ENCODE measurements at regions not wholly inside any gene's neighbourhood (a gene's known extent, or its start where the extent isn't known, plus 50 kb on each side); places are given as distances from the start of the nearest gene placed in this dataset.

DNA sequence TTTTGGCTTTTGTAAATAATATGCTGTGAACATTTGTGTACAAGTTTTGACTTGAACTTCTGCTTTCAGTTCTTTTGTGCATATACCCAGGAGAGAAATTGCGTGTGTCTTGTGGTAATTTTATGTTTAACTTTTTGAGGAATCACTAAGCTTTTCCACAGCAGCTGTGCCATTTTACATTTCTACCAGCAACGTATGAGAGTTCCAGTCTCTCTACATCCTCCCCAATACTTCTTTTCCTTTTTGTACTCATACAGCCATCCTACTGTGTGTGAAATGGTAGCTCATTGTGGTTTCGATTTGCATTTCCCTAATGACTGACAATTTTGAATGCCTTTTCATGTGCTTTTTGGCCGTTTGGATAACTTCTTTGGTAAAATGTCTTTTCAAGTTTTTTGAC lies 66.3 kb upstream of the INHBA start:
- no peak overlapping the region for H3K4me3 ChIP-seq
- H3K4me1 ChIP-seq (replicated peaks in 1 of 2): no peaks in the 10 kb centered on the region
- no peaks in the 10 kb centered on the region for H3K27me3 ChIP-seq
- H3K27ac ChIP-seq: no peak overlapping the region
- no peaks in the 10 kb centered on the region for H3K9me3 ChIP-seq (replicated peaks in 1 of 3)
- no peak for DNase-seq
- no peak for TF ChIP-seq POLR2A (IDR thresholded peaks at IDR 0.05)
- TF ChIP-seq, protein P1, sequence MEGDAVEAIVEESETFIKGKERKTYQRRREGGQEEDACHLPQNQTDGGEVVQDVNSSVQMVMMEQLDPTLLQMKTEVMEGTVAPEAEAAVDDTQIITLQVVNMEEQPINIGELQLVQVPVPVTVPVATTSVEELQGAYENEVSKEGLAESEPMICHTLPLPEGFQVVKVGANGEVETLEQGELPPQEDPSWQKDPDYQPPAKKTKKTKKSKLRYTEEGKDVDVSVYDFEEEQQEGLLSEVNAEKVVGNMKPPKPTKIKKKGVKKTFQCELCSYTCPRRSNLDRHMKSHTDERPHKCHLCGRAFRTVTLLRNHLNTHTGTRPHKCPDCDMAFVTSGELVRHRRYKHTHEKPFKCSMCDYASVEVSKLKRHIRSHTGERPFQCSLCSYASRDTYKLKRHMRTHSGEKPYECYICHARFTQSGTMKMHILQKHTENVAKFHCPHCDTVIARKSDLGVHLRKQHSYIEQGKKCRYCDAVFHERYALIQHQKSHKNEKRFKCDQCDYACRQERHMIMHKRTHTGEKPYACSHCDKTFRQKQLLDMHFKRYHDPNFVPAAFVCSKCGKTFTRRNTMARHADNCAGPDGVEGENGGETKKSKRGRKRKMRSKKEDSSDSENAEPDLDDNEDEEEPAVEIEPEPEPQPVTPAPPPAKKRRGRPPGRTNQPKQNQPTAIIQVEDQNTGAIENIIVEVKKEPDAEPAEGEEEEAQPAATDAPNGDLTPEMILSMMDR (IDR thresholded peaks at IDR 0.05): no peak
- no peaks in the 10 kb centered on the region for H3K36me3 ChIP-seq (replicated peaks in 1 of 2)
- WGBS, 4 donors: 63 to 86% (median 77%) methylated on average over 4 of the region's 4 CpGs
- intact Hi-C loops (cut with DNase I): no loop called here

DNA sequence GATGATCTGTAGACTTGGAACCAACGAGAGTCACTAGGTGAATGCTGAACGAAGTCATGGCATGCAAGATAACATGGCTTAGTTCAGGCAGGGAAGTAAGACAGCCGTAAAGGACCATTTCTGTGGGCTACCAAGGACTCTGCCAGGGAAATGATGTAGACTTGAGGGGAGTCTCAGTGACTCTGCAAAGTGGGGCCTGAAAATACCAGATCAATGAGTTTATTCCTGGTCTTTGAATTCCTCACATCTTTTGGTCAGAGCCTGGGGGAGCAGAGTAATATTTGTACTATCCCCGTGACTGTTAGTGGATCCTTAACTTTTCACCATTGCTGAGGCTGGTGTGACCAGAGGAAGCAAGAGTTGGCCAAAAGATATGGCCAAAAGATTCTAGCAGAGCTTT lies 60.7 kb upstream of the INHBA start:
- no peak for DNase-seq
- WGBS, 4 donors: 82 to 92% (median 86%) methylated on average over 4 of the region's 4 CpGs
- no peaks in the 10 kb centered on the region for H3K36me3 ChIP-seq (replicated peaks in 1 of 2)
- intact Hi-C loops (cut with DNase I): no loop called here
- no peaks in the 10 kb centered on the region for H3K4me1 ChIP-seq (replicated peaks in 1 of 2)
- no peak overlapping the region for H3K4me3 ChIP-seq
- H3K9me3 ChIP-seq (replicated peaks in 1 of 3): no peaks in the 10 kb centered on the region
- TF ChIP-seq, protein P1 (IDR thresholded peaks at IDR 0.05): no peak
- no peak for TF ChIP-seq POLR2A (IDR thresholded peaks at IDR 0.05)
- no peaks in the 10 kb centered on the region for H3K27me3 ChIP-seq
- H3K27ac ChIP-seq: no peak overlapping the region

DNA sequence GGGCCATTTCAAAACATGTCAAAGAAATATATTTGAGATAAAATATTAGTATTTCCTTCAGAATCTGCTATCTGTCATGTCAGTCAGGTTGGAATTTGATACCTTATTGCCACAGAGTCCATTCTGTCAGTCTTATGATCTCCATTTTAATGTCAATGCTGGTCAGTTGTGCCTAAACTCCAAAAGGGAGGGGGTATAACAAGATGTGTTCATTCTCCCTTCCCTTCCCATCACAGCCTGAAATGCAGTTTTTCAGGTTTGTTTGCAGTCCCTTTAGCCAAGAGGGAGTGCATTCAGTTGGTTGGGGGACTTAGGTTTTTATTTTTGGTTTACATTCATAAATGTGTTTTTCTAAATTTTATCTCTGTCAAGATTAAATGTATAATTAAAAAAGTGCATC lies 59.8 kb upstream of the INHBA start:
- H3K27ac ChIP-seq: no peak overlapping the region
- TF ChIP-seq POLR2A (IDR thresholded peaks at IDR 0.05): no peak
- TF ChIP-seq, protein P1 (IDR thresholded peaks at IDR 0.05): no peak
- no peaks in the 10 kb centered on the region for H3K27me3 ChIP-seq
- no peaks in the 10 kb centered on the region for H3K9me3 ChIP-seq (replicated peaks in 1 of 3)
- no peak overlapping the region for H3K4me3 ChIP-seq
- no peaks in the 10 kb centered on the region for H3K36me3 ChIP-seq (replicated peaks in 1 of 2)
- no peaks in the 10 kb centered on the region for H3K4me1 ChIP-seq (replicated peaks in 1 of 2)
- intact Hi-C loops (cut with DNase I): no loop called here
- DNase-seq: no peak

DNA sequence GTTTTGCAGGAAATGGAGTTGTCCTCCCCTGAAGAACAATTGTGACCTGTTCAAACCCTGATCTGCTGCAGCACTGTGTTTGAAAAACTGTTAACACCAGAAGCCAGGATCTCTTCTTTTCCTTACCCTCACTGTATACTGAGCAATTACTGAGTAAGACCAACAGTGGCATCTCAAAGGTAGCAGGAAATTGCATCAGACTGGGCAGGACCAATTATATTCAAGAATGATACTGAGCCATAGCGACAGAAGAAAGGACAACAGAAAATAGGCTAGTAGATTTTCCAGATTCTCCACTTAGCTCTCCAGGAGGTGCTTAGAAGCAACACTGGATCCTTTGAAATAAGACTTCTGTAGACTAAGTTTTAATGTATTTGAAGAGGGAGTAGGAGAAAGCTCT lies 57.4 kb upstream of the INHBA start:
- TF ChIP-seq POLR2A (IDR thresholded peaks at IDR 0.05): no peak
- TF ChIP-seq, protein P1 (IDR thresholded peaks at IDR 0.05): no peak
- no peaks in the 10 kb centered on the region for H3K36me3 ChIP-seq (replicated peaks in 1 of 2)
- H3K27ac ChIP-seq: no peak overlapping the region
- WGBS, 4 donors: 86 to 100% (median 89%) methylated on average over 1 of the region's 1 CpG
- H3K9me3 ChIP-seq (replicated peaks in 1 of 3): no peaks in the 10 kb centered on the region
- no peaks in the 10 kb centered on the region for H3K4me1 ChIP-seq (replicated peaks in 1 of 2)
- no peaks in the 10 kb centered on the region for H3K27me3 ChIP-seq
- intact Hi-C loops (cut with DNase I): no loop called here
- no peak overlapping the region for H3K4me3 ChIP-seq
- no peak for DNase-seq
